ENCODE measurements at regions not wholly inside any gene's neighbourhood (a gene's known extent, or its start where the extent isn't known, plus 50 kb on each side); places are given as distances from the start of the nearest gene placed in this dataset.

DNA sequence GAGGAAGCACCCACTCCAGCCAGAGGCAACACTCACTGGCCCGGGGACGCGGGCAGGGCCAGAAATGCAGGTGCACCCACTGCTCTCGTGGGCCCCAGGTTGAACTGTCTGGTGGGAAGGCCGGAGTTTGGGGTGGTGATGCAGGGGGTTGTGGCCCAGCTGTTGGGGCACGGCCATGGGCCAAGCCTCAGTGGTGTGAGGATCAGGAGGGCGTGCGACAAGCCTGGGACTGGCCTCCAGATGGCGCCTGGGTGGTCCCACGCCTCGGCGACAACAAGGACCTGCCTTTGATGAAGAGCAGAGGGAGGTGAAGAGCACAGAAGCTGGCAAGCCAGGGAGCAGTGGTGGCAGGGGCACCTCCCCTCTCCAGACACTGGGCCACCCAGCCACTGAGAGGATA is 240.8 kb downstream of the BRD1 start:
- DNase-seq (ENCODE audit: low spot score): no peak

DNA sequence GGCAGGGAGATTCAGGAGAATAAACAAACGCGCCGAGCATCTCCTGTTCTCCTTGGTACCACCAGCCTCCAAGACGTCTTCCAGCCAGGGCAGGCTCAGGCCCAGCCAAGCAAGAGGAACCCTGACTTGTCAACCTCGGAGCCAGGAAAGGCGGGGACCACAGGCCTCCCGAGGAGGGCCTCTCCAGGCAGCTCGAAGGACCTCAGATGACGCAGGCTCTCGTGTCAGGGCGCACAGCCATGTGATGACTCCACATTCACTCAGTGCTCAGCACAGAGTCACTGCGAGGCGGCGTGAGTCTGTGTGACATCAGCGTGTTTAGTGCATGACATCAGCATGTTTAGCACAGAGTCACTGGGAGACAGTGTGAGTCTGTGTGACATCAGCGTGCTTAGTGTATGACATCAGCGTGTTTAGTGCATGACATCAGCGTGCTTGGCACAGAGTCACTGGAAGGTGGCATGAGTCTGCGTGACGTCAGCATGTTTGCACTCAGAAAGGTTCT is 241.4 kb downstream of the BRD1 start:
- DNase-seq (ENCODE audit: low spot score): no peak

DNA sequence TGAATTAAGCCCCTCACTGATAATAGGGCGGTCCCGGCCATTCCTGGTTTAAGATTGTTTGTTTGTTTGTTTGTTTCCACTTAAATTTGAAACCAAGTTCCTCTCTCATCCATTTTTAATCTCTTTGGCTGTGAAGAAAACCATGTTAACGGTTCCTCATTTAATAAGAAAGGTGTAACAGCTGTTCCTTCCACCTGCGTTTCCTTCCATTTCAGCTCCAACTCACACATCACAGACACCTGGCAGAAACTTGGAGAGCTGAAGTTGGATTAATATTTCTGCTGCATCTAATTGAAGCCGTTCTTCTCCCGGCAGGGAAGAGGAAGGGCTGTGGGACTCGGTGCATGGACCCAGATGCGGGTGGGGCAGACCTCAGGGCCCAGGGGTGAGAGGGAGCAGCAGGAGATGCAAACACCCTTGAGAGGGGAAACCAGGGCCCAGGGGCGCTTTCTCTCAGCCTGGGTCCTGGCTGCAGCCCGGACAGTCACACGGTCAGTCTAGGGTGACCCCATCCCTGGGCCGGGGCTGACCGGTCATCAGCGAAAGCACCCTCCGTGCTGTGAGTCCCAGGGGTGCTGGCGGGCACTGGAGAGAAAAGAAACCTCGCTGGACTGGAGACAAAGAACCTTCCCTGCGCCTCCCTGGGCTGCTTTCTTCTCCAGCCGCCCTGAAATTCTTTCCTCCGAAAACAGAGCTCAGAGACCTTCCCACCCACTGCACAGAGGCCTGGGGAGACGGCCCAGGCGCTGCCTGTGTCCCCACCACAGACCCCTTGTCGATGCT is 242.0 kb downstream of the BRD1 start:
- no peak for DNase-seq (ENCODE audit: low spot score)

DNA sequence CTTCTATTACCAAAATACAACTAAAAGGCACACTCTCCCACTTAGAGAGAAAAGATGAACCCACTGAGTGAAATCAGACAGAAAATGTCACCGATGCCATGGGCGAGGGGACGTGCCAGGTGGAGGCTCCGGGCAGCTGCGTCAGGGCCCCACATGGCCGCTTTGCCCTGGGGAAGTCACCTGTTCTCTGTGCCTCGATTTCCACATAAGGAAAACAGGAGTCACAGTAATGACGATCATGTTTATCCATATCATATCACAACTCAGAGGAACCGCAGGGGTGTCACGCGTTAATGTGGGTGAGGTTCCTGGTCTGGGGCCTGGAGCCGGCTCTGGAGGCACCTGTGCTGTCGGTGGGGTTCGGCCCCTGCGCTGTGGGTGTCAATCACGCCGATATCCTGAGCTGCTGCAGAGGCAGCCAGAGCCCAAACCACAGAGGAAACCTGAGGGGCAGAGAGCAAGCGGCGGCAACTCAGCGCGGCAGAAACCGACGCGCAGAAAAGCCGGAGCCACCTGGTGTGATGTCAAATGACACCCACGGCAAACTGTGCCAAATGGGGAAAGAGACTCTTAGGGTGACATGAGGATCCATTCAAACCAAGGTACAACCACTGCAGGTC is 243.7 kb downstream of the BRD1 start:
- DNase-seq (ENCODE audit: low spot score): no peak

DNA sequence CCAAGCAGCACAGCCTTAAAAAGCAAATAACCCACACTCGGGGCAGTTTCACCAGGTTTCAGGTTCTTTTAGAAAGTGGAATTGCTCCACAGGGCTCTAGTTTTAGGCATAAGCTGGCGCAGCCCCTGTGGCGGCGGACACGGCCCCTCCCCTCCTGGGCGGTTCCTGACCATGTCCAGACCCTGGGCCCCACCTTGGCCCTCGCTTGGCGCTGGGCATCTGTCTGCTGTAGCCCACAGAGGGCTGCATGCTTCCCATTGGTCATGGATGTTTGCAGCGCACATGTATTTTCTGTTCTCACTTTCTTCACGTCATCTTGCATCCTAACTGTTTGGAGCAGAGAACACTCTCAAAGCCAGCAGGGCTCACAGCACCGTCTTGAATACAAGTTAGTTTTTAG is 244.3 kb downstream of the BRD1 start:
- no peak for DNase-seq (ENCODE audit: low spot score)

DNA sequence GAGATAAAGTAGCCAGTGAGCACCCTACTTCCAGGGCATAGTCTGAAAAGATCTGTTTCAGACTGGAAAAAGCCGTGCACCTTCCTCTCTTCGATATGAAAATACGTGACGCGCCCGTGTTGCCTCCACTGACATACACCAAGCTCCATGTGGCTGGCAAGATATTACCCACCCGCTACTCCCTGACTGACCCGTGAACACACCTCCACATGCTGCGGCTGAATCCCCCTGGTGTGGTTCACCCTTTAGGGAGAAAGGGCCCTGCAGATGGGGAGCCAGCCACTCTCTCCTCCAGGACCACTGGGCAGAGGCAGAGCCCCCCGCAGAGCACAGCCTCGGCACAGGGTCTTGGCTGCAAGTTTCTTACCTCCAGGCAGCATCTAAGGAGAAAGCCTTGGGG is 245.0 kb downstream of the BRD1 start:
- DNase-seq (ENCODE audit: low spot score): no peak

DNA sequence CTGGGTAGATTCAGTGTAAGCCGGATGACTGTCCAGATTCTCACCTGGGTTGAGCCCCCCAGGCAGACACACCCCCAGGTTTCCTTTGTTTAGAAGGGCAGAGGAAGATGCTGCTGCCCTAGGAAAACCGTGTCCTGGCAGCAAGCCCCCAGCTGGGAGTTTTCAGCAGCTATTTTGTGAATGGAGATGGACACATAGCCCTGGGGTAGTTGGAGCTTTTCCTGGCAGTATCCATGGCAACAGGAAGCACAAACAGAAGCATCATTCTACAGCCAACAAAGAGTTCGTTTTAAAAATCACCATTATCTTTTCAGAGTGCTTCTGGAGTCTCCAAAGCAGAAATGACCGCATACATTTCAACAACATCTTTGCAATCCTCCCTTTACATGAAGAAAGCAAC is 245.5 kb downstream of the BRD1 start:
- DNase-seq (ENCODE audit: low spot score): peak; percentile 89

DNA sequence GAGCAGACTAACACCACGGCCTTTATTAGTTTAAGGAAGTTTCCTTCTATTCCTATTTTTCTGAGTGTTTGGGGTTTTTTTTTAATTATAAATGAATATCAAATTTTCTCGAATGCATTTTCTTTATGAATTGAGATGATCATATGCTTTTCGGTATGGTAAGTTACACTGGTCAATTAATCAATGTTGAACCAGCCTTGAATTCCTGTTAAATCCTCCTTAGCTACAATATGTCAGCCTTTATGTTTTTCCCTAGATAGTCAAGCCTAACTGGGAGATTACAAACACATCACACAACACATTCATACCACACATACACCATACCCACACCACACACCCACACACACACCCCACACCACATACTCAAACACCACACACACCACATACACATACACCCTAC is 247.6 kb downstream of the BRD1 start:
- no peak for DNase-seq (ENCODE audit: low spot score)

DNA sequence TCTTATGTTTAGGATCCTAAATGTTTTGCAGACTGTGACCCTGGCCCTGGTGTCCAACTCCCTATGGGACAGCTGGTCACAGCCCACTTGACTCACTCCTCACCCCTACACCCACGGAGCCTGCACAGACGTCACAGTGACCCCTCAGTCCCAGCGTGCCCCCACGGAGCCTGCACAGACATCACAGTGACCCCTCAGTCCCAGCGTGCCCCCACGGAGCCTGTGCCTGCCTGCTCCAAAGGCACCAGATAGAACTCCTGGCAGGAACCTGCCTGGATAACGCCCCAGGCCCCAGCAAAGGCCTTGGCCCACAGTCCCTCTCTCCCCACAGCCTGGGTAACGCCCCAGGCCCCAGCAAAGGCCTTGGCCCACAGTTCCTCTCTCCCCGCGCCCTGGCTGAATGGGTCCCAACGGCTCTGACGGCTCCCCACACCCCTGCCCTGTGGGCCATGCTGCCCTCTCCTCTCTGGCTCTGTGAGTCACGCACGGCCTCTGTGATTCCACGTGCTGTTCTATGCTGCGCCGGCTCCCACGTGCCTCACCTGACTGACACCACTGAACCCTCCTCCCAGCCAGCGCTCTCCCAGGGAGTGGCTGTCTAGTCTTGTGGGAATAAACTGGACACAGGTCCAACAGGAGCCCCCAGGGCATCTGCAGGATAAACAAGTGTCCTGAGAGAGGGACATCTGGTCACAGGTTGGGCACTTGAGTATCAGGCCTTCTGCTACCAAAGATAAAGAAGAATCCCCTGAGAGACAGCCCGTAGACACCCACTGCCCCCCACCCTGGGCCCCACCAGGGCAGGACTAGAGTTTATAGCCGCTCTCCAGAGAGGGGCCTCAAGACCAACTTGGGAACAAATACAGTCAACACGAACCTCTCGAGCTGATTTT is 250.3 kb downstream of the BRD1 start:
- no peak for DNase-seq (ENCODE audit: low spot score)

DNA sequence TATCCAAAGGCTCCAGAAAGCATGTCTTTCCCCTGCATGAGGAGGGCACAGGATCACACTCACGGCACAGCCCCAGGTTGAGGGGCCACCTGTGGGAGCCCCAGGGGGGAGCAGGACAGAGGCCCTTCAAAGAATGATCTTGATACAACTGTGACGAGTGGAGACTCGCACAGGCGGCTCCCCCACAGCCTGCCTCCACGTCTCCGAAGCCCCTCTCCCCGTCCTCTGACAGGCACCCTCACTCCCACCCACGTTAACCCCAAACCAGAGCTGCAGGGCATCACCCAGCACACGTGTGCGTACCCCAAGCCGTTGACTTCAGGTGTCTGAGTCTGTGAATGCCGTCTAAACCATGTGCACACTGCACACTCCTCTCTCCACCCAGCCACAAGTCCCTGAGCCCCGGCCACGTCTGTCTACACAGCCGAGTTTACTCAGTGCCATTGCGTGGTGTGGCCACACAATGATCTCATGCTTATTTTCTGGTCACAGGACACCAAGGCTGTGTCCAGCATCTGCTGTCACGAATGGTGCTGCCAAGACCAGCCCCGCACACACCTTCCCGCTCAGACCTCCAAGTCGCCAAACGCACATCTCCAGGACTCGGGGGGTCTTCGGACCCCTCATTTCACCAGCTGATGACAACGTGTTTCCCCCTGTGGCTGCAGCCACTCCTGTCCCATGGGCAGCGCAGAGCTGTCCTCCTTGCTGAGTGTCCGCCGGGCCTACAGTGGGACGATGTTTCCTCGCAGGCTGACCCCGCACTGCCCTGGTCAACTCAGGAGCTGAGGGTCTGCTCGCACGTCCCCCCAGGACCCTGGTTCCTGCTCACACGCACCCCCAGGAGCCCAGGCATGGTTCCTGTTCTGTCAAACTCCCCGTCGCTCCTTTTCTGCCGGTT is 251.2 kb downstream of the BRD1 start:
- DNase-seq (ENCODE audit: low spot score): no peak

DNA sequence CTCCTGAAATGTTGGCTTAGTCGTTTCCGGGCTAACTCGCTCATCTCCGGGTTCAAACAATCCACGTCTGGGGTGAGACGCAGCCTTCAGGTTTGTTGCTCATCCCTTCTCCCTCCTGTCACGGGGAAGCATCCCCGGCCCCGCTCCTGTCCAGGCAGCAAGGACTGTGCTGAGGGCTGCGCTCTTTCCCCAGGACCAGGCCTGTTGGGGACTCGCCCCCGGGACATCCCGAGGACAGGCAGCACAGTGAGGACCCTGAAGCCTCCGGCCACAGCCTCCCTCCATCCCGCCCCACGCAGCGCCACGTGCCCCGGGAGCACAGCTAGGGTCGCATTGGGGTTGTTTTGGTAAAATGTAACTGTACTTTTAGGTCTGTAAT is 252.0 kb downstream of the BRD1 start:
- DNase-seq (ENCODE audit: low spot score): no peak

DNA sequence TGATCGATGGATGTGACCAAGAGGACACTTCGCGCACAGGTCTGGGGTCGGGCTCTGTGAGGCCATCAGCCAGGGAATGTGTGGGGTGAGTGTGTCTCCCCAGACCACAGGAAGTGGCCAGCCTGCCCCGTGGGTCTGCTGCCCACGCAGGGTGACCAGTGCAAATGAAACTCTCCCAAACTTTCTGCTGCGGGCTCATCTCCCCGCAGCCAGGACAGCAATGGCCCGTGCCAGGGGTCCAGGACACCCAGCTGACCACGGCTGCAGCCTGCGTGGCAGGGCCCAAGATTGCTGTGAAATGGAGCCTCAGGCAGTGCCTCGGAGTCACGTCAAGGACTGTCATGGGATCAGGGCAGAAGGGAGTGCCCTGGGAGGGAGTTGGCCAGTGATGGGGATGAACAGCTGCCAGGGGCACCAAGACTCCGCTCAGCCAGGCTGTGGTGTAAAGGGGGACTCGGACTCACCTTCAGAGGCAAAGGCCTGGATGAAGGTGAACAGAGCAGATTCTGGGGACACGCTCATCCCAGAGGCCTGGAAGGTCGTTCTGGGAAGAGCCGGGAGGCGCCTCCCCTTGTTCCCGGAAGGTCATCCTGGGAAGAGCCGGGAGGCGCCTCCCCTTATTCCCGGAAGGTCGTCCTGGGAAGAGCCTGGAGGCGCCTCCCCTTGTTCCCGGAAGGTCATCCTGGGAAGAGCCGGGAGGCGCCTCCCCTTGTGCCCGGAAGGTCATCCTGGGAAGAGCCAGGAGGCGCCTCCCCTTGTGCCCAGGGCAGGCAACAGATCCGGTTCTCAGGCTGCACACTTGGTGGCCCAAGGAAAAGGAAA is 252.6 kb downstream of the BRD1 start:
- DNase-seq (ENCODE audit: low spot score): no peak

DNA sequence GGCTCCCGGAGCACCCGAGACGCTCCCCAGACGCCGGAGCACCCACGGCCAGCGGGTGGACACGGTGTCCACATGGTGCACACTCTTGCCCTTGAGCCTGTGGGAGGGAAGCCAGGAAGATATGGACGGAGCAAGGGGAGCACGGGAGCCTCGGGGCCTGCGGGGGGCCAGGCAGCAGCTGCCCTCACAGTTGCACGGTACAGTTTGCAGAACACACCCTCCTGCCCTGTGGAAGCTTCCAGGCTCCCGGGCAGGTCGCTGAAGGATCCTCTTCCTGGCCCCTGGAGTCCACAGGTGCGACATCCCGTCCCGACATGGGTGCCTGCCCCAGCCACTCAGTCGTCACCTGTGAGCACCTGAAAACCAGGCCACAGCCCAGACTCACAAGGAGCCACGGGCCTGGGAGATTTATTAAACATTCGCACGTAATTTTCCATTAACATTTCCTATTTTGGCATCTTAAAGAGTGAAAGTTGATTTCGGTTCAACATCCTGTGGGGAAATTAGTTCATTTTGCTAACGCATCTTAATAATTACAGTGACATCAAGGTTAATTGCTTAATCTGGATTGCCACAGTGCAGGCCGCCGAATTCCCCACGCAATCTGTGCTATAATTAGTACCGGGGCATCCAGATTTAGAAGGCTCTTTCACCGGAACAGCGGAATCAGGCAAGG is 253.3 kb downstream of the BRD1 start:
- DNase-seq (ENCODE audit: low spot score): no peak

DNA sequence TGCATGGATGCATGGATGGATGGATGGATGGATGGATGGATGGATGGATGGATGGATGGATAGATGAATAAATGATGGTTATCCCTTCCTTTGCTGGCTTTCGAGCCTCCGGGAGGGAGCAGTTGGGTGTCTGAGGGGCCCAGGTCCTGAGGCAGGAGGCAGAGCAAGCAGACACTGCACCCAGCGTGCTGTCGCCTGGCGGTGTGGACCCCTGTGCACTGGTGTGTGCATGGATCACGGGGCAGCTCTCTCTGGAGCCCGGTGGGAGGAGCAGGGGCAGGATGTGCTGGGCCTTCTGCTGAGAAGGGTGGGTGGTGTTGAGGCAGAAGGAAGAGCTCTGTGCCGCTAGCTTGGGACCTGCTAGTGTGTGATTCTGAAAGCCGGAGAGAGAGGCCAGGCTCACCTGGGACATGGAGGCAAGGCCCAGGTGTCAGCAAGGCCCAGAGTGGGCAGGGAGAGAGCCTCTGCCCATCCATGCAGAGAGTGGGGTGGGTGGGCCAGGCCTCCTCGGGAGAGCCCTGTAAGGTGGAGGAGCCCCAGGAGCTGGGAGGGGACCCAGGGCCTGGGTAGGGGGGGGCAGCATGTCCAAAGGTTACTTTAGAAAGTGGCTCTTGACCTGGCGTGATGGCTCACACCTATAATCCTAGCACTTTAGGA is 254.4 kb downstream of the BRD1 start:
- no peak for DNase-seq (ENCODE audit: low spot score)

DNA sequence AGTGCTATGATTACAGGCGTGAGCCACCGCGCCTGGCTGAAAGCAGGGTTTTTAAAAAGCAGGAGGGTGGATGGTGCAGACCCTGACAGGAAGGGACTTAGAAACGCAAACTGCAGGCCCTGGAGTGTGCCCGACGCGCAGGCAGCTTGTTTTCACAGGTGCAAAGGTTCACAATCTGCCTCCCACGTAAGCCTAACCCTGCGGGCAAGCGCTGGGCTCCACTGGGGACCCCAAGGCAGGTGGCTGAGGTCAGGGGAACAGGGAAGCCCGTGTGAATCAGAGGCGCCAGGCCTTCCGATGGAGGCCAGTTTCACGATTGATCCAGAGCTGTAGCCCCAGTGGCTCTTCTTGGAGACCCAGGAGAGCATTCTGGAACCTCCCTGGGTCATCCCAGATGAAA is 256.3 kb downstream of the BRD1 start:
- no peak for DNase-seq (ENCODE audit: low spot score)

DNA sequence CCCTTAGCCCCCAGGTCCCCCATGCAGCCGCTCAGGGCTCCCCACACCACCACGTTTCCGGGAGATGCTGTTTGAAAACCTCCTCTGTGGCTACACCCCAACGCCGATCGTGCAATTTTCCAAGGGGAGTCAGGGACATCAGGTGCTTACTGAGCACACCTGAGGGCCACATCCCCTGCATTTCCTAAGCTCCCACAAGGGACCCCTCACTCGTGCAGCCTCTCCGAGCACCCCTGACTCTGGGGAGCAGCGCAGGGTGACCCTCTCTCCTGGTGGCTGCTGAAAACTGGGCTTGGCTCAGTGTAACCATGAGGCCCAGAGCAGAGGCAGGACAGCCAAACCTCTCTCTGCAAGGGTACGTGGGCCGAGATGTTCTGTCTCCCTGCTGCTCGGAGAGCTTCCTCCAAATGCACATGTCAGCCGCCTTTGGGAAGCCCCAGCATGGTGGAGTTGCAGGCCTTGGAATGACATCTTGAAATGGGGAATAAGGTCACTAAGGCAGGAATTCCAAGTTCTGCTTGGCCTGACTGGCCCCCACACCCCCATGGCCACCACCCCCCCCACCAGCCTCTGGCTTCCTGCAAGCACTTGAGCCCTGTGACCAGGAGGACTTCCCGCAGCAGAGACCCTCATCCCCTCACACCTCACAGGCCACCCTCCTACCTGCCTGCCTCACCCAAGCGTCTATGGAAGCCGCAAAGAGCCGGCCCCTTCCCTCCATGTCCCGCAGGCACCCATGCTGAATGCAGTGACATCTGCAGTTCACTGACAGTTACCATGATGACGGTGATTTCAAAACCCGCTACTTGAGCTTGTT is 257.4 kb downstream of the BRD1 start:
- DNase-seq (ENCODE audit: low spot score): no peak

DNA sequence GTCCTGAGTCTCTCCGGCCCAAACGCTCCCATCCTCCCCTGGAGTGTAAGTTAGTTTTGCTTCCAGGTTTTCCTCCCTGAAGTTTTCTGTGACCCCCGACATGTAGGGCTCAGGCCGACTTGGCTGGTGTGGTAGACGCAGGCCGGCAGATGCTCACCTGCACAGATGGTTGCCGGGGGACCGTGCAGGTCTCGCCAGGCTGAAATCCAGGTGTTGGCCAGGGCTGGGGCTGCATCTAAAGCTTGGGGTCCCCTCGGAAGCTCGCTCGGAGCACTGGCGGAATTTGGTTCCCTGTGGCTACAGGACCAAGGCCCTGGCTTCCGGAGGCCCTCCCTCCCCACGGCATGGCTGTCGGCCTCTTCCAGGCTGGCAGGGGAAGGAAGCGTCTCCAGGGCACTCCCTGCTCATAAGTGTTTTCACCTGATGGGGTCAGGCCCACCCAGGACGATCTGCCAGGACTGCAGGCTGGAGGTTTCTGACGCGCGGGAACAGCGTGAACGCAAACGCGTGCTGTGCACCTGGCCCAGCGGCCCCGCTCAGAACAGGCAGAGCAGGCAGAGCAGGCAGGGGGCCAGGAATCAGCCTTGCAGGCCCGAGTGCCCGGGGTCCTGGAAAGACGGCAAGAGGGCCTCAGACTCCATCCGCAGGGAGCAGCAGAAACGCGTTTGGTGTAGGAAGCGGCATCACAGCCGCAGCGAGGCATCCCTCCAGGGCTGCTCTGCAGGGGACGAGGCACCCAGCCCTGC is 258.2 kb downstream of the BRD1 start:
- DNase-seq (ENCODE audit: low spot score): no peak

DNA sequence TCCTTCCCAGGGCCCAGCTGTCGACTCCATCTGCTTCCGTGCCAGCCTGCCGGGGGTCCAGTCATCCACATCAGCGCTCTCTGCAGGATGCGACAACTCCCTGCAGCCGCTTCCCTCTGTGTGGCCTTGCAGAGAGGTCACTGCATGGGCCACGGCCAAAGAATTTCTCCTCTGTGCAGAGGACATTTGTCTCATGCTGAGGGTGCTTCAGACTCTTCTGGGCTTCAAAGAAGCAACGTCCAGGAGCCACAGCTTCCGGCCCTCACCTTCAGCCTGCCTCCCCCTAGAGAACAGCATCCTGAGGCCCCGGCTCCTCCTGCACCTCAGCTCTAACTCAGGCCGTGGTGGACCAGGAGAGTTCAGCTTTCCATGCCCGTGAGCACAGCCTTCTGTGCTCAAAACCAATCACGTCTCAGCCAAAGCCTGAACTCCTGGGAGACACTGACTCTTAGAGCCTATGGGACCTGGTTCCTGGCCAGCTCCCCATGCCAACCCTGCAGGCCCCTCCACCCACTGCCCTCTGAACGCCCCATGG is 258.9 kb downstream of the BRD1 start:
- no peak for DNase-seq (ENCODE audit: low spot score)
